NT2/D1 (cell line): ENCODE measurements at regions not wholly inside any gene's neighbourhood (a gene's known extent, or its start where the extent isn't known, plus 50 kb on each side); places are given as distances from the start of the nearest gene placed in this dataset.

Source experiments
- SUZ12 ChIP-seq: IDR thresholded peaks from 2 replicates; pipeline ENCODE4 v1.6.1; 2011; ENCODE audit not compliant: insufficient read length, insufficient read depth; ENCODE audit errors: extremely low read depth
- YY1 ChIP-seq: IDR thresholded peaks from 2 replicates; pipeline ENCODE4 v1.6.1; 2011; ENCODE audit not compliant: insufficient read length, insufficient read depth
- ZNF274 ChIP-seq: IDR thresholded peaks from 2 replicates; pipeline ENCODE4 v1.6.1; 2011; ENCODE audit warnings: mild to moderate bottlenecking, low read depth, low read length

GRCh38 chr22:47901911-47902310, 1139.5 kb downstream of the TBC1D22A start:
- TF ChIP-seq ZNF274: no peak
- no peak for TF ChIP-seq YY1
- no peak for TF ChIP-seq SUZ12
